Testis (tissue), 2 donors: ENCODE measurements at regions not wholly inside any gene's neighbourhood (a gene's known extent, or its start where the extent isn't known, plus 50 kb on each side); places are given as distances from the start of the nearest gene placed in this dataset.

ENCODE experiments used
- POLR2A ChIP-seq: fragments of 450-650 bp; IDR thresholded peaks from one replicate; pipeline ENCODE4 v1.6.1; 2017; ENCODE audit warnings: antibody characterized with exemption, mild to moderate bottlenecking, moderate library complexity
- TF ChIP-seq, protein P1 (sequence below), 3 experiments: fragments of 450-650 bp in 2 of 3; fragments of 200-600 bp in 1 of 3; sonication (generic) in 1 of 3; IDR thresholded peaks; one replicate each; pipeline ENCODE4 v1.5.1; 2016 to 2019; ENCODE audit warnings: antibody characterized with exemption in 3 of 3, mild to moderate bottlenecking in 2 of 3, moderate library complexity in 1 of 3

DNA sequence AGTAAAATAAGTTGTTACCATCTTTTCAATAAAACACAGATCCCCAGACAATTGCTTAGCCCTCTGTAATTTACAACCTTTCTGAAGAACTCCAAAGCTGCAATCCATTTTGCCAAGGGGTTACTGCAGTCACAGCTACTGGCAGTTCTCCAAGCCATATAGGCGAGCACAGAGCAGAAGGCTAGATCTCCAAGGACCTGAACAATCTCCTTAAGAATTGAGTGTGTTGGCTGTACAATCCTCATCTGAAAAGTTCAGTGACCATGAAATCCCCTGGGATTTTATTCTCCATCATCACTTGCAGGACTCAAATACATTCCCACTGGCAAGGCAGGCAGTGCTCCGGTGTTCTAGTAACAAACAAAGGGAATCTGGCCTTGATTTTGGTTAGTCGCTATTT lies 103.9 kb upstream of the LRP1B start:
- no peak for TF ChIP-seq POLR2A
- TF ChIP-seq, protein P1, sequence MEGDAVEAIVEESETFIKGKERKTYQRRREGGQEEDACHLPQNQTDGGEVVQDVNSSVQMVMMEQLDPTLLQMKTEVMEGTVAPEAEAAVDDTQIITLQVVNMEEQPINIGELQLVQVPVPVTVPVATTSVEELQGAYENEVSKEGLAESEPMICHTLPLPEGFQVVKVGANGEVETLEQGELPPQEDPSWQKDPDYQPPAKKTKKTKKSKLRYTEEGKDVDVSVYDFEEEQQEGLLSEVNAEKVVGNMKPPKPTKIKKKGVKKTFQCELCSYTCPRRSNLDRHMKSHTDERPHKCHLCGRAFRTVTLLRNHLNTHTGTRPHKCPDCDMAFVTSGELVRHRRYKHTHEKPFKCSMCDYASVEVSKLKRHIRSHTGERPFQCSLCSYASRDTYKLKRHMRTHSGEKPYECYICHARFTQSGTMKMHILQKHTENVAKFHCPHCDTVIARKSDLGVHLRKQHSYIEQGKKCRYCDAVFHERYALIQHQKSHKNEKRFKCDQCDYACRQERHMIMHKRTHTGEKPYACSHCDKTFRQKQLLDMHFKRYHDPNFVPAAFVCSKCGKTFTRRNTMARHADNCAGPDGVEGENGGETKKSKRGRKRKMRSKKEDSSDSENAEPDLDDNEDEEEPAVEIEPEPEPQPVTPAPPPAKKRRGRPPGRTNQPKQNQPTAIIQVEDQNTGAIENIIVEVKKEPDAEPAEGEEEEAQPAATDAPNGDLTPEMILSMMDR (IDR thresholded peaks at IDR 0.05): no peak
